Lower leg skin (tissue), 4 donors: ENCODE measurements at regions not wholly inside any gene's neighbourhood (a gene's known extent, or its start where the extent isn't known, plus 50 kb on each side); places are given as distances from the start of the nearest gene placed in this dataset.

ENCODE experiments used
- DNase-seq, 2 donors: peaks; one replicate each; pipeline ENCODE4 v3.0.0-alpha.2; 2019; ENCODE audit warnings: low spot score in 2 of 2
- H3K4me3 ChIP-seq: fragments of 200-600 bp; sonication (generic); 2 replicates; pipeline ENCODE4 v1.5.1; 2017; ENCODE audit warnings: mild to moderate bottlenecking, low read depth; ENCODE audit not compliant: poor library complexity, severe bottlenecking
- POLR2A ChIP-seq, 2 donors: fragments of 450-650 bp; IDR thresholded peaks; one replicate each; pipeline ENCODE4 v1.6.1; 2016 to 2017; ENCODE audit warnings: antibody characterized with exemption in 2 of 2, mild to moderate bottlenecking in 1 of 2, moderate library complexity in 1 of 2
- WGBS, 2 donors: methylation state at CpG; one replicate each; pipeline ENCODE4 v1.1.5; 2018; 5-methylcytosine and 5-hydroxymethylcytosine counted together
- intact Hi-C: fragments of 100-400 bp; cut with DNase I; formaldehyde crosslinking; loops from one replicate; pipeline ENCODE4 v1.15.0; 2023; ENCODE audit warnings: low total_unique reads
- TF ChIP-seq, protein P1 (sequence below), 3 donors: fragments of 450-650 bp; IDR thresholded peaks; one replicate each; pipeline ENCODE4 v1.5.1; 2016; ENCODE audit warnings: antibody characterized with exemption in 3 of 3, mild to moderate bottlenecking in 3 of 3, moderate library complexity in 2 of 3

DNA sequence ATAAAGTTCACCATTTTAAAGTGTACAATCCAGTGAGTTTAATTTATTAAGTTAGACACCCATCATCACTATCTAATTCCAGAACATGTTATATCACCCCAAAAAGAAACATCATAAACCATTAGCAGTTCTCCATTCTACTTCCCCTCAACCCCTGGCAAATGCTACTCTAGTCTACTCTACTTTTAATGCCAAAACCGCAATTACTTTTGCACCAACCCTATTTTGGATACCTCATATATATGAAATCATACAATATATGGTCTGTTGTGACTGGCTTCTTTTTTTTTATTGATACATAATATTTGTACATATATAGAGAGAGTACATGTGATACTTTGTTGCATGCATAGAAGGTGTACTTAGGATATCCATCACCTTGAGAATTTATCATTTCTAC is 190.5 kb upstream of the RARB start:
- 90 to 94% methylated on average over 1 of the region's 1 CpG for WGBS, 2 donors
- no peak overlapping the region for H3K4me3 ChIP-seq
- DNase-seq, result no peak
- TF ChIP-seq POLR2A (IDR thresholded peaks at IDR 0.05), result no peak
- TF ChIP-seq, protein P1, sequence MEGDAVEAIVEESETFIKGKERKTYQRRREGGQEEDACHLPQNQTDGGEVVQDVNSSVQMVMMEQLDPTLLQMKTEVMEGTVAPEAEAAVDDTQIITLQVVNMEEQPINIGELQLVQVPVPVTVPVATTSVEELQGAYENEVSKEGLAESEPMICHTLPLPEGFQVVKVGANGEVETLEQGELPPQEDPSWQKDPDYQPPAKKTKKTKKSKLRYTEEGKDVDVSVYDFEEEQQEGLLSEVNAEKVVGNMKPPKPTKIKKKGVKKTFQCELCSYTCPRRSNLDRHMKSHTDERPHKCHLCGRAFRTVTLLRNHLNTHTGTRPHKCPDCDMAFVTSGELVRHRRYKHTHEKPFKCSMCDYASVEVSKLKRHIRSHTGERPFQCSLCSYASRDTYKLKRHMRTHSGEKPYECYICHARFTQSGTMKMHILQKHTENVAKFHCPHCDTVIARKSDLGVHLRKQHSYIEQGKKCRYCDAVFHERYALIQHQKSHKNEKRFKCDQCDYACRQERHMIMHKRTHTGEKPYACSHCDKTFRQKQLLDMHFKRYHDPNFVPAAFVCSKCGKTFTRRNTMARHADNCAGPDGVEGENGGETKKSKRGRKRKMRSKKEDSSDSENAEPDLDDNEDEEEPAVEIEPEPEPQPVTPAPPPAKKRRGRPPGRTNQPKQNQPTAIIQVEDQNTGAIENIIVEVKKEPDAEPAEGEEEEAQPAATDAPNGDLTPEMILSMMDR (IDR thresholded peaks at IDR 0.05), result no peak
- intact Hi-C loops, result no loop called here

DNA sequence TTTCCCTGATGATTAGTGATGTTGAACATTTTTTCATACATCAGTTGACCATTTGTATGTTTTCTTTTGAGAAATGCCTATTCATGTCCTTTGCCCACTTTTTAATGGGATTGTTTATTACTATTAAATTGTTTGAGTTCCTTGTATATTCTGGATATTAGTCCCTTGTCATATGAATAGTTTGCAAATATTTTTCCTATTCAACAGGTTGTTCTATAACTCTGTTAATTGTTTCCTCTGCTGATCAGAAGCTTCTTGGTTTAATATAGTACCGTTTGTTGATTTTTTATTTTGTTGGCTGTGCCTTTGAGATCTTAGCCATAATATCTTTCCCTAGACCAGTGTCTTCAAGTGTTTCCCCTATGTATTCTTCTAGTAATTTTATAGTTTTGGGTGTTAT is 189.0 kb upstream of the RARB start:
- no peak overlapping the region for H3K4me3 ChIP-seq
- 93 to 97% methylated on average over 1 of the region's 1 CpG for WGBS, 2 donors
- intact Hi-C loops, result no loop called here
- DNase-seq, result no peak
- no peak for TF ChIP-seq POLR2A (IDR thresholded peaks at IDR 0.05)

DNA sequence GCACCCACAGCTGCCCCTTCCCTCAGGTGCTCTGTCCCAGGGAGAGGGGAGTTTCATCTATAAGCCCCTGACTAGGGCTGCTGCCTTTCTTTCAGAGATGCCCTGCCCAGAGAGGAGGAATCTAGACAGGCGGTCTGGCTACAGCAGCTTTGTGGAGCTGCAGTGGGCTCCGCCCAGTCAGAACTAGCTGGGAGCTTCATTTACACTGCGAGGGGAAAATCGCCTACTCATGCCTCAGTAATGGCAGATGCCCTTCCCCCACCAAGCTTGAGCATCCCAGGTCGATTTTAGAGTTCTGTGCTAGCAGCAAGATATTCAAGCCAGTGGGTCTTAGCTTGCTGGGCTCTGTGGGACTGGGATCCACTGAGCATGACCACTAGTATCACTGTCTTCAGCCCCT is 181.2 kb upstream of the RARB start:
- WGBS, 2 donors, result 66 to 82% methylated on average over 5 of the region's 5 CpGs
- intact Hi-C loops, result no loop called here
- TF ChIP-seq, protein P1 (IDR thresholded peaks at IDR 0.05), result no peak
- DNase-seq, result no peak
- H3K4me3 ChIP-seq, result no peak overlapping the region

DNA sequence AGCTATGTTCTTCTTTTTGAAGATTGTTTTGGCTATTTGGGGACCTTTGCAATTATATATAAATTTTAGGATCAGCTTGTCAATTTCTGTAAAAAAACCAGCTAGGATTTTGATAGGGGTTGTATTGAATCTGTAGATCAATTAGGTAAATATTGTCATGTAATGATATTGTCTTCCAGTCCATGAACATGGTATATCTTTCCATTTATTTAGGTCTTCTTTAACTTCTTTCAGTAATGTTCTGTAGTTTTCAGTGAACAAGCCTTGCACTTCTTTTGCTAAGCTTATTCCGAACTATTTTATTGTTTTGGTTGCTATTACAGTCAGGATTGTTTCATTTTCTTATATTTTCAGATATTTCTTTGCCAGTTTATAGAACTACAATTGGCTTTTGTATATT is 175.8 kb upstream of the RARB start:
- DNase-seq, result no peak
- WGBS, 2 donors, result 82 to 88% methylated on average over 1 of the region's 1 CpG
- no peak for TF ChIP-seq POLR2A (IDR thresholded peaks at IDR 0.05)
- TF ChIP-seq, protein P1 (IDR thresholded peaks at IDR 0.05), result no peak
- H3K4me3 ChIP-seq, result no peak overlapping the region
- intact Hi-C loops, result no loop called here

DNA sequence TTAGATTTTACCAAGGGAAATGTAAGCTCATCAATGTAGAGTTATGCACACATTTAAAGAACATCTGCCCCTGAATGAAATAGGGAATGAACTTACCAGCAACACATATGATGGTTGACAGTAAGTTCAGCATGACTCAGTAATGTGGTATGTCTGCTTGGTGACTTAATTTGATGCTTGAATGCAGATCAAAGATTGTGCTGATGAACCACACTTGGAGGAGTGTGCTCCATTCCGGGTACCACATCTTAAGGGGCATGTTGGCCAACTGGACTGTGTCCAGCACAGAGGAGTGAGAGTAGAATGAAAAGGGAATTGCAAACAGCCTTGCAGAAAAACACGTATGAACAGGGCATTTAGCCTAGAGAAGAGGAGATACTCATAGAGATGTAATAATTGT is 171.0 kb upstream of the RARB start:
- TF ChIP-seq, protein P1 (IDR thresholded peaks at IDR 0.05), result no peak
- no peak for TF ChIP-seq POLR2A (IDR thresholded peaks at IDR 0.05)
- 17 to 49% methylated on average over 2 of the region's 2 CpGs for WGBS, 2 donors
- DNase-seq, result no peak
- intact Hi-C loops, result no loop called here
- H3K4me3 ChIP-seq, result no peak overlapping the region

DNA sequence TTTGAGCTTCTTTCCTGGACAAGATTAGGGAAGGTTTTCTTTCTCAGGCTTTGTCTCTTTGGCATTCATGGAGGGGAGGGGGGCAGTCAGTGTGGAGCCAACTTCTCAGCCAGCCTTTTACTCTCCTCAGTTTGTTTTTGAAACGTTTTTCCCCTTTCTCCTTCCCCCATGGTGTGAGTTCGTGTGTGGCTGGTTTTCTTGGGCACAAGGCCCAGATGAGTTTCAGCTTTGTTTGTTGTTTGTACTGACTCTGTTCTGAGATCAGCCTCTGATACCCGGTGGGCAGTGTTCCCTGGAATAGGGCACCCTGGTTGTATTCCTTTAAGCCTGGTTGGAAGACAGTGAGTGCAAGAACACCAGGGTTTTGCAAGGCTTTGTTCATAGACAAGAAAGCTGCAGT is 168.2 kb upstream of the RARB start:
- DNase-seq, result no peak
- WGBS, 2 donors, result 16 to 23% methylated on average over 3 of the region's 3 CpGs
- intact Hi-C loops, result no loop called here
- no peak overlapping the region for H3K4me3 ChIP-seq
- TF ChIP-seq POLR2A (IDR thresholded peaks at IDR 0.05), result no peak

DNA sequence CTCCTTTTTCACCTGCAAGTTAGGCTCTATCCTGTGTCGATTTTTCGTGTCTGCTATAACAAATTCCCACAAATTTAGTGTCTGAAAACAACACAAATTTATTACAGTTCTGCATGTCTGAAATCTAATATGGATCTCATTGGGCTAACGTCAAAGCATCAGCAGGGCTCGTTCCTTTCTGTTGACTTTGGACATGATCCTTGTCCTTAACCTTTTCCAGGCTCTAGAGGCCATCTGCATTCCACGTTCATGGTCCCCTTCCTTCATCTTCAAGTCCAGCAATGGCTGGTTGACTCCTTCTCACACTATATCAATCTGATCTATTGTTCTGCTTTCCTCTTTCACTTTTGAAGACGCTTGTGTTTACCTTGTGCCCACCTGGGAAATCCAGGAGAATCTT is 165.7 kb upstream of the RARB start:
- intact Hi-C loops, result no loop called here
- no peak for DNase-seq
- 80 to 87% methylated on average over 6 of the region's 6 CpGs for WGBS, 2 donors
- H3K4me3 ChIP-seq, result no peak overlapping the region
- TF ChIP-seq POLR2A (IDR thresholded peaks at IDR 0.05), result no peak
- TF ChIP-seq, protein P1 (IDR thresholded peaks at IDR 0.05), result no peak
